HCT116 (cell line): ENCODE measurements at regions not wholly inside any gene's neighbourhood (a gene's known extent, or its start where the extent isn't known, plus 50 kb on each side); places are given as distances from the start of the nearest gene placed in this dataset.

ENCODE experiments used
- ATAC-seq: fragments of 200-7000 bp; cut with Tn5 transposase; 2 replicates; pipeline ENCODE4 v1.9.1; 2020; ENCODE audit warnings: mild to moderate bottlenecking, moderate library complexity
- BruUV-seq: library from RNA; stranded (reverse); fragments of 400-500 nt; replicated peaks from 2 replicates; lab custom pipeline; 2021; lab: Mats Ljungman, UMichigan
- CTCF ChIA-PET: fragments of 300-600 bp; sonication (Branson Sonifier 250); formaldehyde crosslinking; loops from one replicate; lab custom pipeline; 2021; ENCODE audit warnings: antibody characterized with exemption; lab: Charles Lee
- POLR2A ChIA-PET: fragments of 300-600, 350-600 bp; sonication (Branson Sonifier 250); formaldehyde crosslinking; loops from one replicate; lab custom pipeline; 2021; ENCODE audit warnings: antibody characterized with exemption; lab: Charles Lee
- RAD21 ChIA-PET, 2 experiments: fragments of 300-600 bp; sonication (Branson Sonifier 250); formaldehyde crosslinking; loops; one replicate each; lab custom pipeline; 2023; ENCODE audit warnings: low total read pairs in 2 of 2; ENCODE audit not compliant: uncharacterized antibody in 2 of 2, unreplicated experiment in 2 of 2, low non-redundant PET in 1 of 2; lab: Charles Lee
- DNase-seq: peaks from one replicate; pipeline ENCODE4 v3.0.0-alpha.2; 2010; ENCODE audit warnings: low read depth, low spot score
- H2AFZ ChIP-seq: fragments of 200-600 bp; shearing (Covaris generic), sonication (generic); 2 replicates; pipeline ENCODE4 v1.6.1; 2017; ENCODE audit warnings: low read depth, mixed run types, mixed read lengths, antibody characterized with exemption, low read length; ENCODE audit not compliant: poor library complexity, severe bottlenecking
- H3K27ac ChIP-seq: 2 replicates; pipeline ENCODE4 v1.5.1; 2012; ENCODE audit warnings: low read depth, low read length
- H3K27me3 ChIP-seq: fragments of 200-600 bp; sonication (generic); 2 replicates; pipeline ENCODE4 v1.6.1; 2016; ENCODE audit warnings: mixed run types, low read length, mixed read lengths; ENCODE audit not compliant: insufficient read depth
- H3K36me3 ChIP-seq, 2 experiments: fragments of 200-500 bp in 1 of 2; fragments of 200-600 bp in 1 of 2; sonication (Bioruptor generic) in 1 of 2; sonication (generic) in 1 of 2; 2 replicates each; pipeline versions ENCODE4 v1.5.1 to v1.6.1; 2014 to 2016; ENCODE audit warnings: low read length in 2 of 2, inconsistent platforms in 1 of 2, mixed read lengths in 1 of 2, mixed run types in 1 of 2; ENCODE audit not compliant: insufficient read depth in 2 of 2, control insufficient read depth in 1 of 2
- H3K4me1 ChIP-seq, 2 experiments: fragments of 200-600 bp in 1 of 2; sonication (generic) in 1 of 2; 2 replicates each; pipeline versions ENCODE4 v1.5.1 to v1.6.1; 2012 to 2017; ENCODE audit warnings: low read length in 2 of 2, inconsistent platforms in 1 of 2, mild to moderate bottlenecking in 1 of 2, mixed read lengths in 1 of 2, mixed run types in 1 of 2, moderate library complexity in 1 of 2; ENCODE audit not compliant: insufficient read depth in 2 of 2, control insufficient read depth in 1 of 2
- H3K4me2 ChIP-seq: fragments of 200-600 bp; sonication (generic); 2 replicates; pipeline ENCODE4 v1.6.1; 2017; ENCODE audit warnings: mixed run types, low read length, mixed read lengths
- H3K4me3 ChIP-seq, 2 experiments: fragments of 200-600 bp in 1 of 2; sonication (generic) in 1 of 2; replicated peaks in 1 of 2; 2 replicates each; pipeline ENCODE4 v1.5.1; 2011 to 2016; ENCODE audit warnings: low read length in 2 of 2, control low read depth in 1 of 2, low read depth in 1 of 2, mild to moderate bottlenecking in 1 of 2, mixed read lengths in 1 of 2, mixed run types in 1 of 2
- H3K79me2 ChIP-seq: fragments of 200-600 bp; sonication (generic); 2 replicates; pipeline ENCODE4 v1.6.1; 2017; ENCODE audit warnings: mild to moderate bottlenecking, mixed run types, low read length, moderate library complexity, mixed read lengths; ENCODE audit not compliant: insufficient read depth
- H3K9ac ChIP-seq: fragments of 200-600 bp; sonication (generic); 2 replicates; pipeline ENCODE4 v1.6.1; 2016; ENCODE audit warnings: low read length, mixed read lengths
- H3K9me2 ChIP-seq: fragments of 200-600 bp; sonication (generic), shearing (Covaris generic); 2 replicates; pipeline ENCODE4 v1.6.1; 2017; ENCODE audit warnings: mixed run types, mild to moderate bottlenecking, moderate library complexity; ENCODE audit not compliant: insufficient read depth
- H3K9me3 ChIP-seq, 2 experiments: fragments of 200-500 bp in 1 of 2; fragments of 200-600 bp in 1 of 2; sonication (Bioruptor generic) in 1 of 2; sonication (generic) in 1 of 2; 2 replicates each; pipeline ENCODE4 v1.6.1; 2014 to 2017; ENCODE audit warnings: low read length in 2 of 2, mixed read lengths in 2 of 2, inconsistent platforms in 1 of 2, low read depth in 1 of 2, mild to moderate bottlenecking in 1 of 2, mixed run types in 1 of 2, moderate library complexity in 1 of 2; ENCODE audit not compliant: control insufficient read depth in 1 of 2, insufficient read depth in 1 of 2
- H4K20me1 ChIP-seq: fragments of 200-600 bp; sonication (generic), shearing (Covaris generic); 2 replicates; pipeline ENCODE4 v1.6.1; 2017; ENCODE audit warnings: mixed run types, mild to moderate bottlenecking, moderate library complexity; ENCODE audit not compliant: insufficient read depth
- CBX3 ChIP-seq: IDR thresholded peaks from 2 replicates; pipeline ENCODE4 v1.6.1; 2012; ENCODE audit warnings: low read depth
- EGR1 ChIP-seq: IDR thresholded peaks from 2 replicates; pipeline ENCODE4 v1.6.1; 2012; ENCODE audit warnings: low read depth
- EZH2 ChIP-seq: fragments of 200-600 bp; sonication (generic); IDR thresholded peaks from 2 replicates; pipeline ENCODE4 v1.6.1; 2017; ENCODE audit warnings: antibody characterized with exemption, mixed run types
- EZH2phosphoT487 ChIP-seq: fragments of 200-600 bp; IDR thresholded peaks from 2 replicates; pipeline ENCODE4 v1.6.1; 2018; ENCODE audit warnings: antibody characterized with exemption, borderline replicate concordance
- POLR2A ChIP-seq: IDR thresholded peaks from 2 replicates; pipeline ENCODE4 v1.7.0; 2011; ENCODE audit warnings: borderline replicate concordance; ENCODE audit not compliant: insufficient read depth, insufficient read length; ENCODE audit errors: extremely low read depth
- POLR2AphosphoS5 ChIP-seq: IDR thresholded peaks from 2 replicates; pipeline ENCODE4 v1.6.1; 2011; ENCODE audit warnings: mild to moderate bottlenecking, low read depth, low read length, moderate library complexity
- REST ChIP-seq: IDR thresholded peaks from 2 replicates; pipeline ENCODE4 v1.6.1; 2012; ENCODE audit warnings: low read depth
- SP1 ChIP-seq: IDR thresholded peaks from 2 replicates; pipeline ENCODE4 v1.6.1; 2012; ENCODE audit warnings: low read depth
- SRF ChIP-seq: IDR thresholded peaks from 2 replicates; pipeline ENCODE4 v1.6.1; 2012; ENCODE audit warnings: low read depth
- YY1 ChIP-seq: IDR thresholded peaks from 2 replicates; pipeline ENCODE4 v1.6.1; 2011; ENCODE audit warnings: low read length, low read depth, moderate library complexity, mild to moderate bottlenecking; ENCODE audit not compliant: insufficient replicate concordance; ENCODE audit errors: extremely low read depth
- intact Hi-C: fragments of 100-400 bp; cut with micrococcal nuclease; formaldehyde crosslinking; loops from 2 replicates; pipeline ENCODE4 v1.10.0; 2022

- H3K9me3 ChIP-seq: no peaks in the 10 kb centered on the region
Measured at GRCh38 chr6:4394786-4395185, 259.4 kb upstream of the ECI2 start.

More at GRCh38 chr6:4394786-4395185, 259.4 kb upstream of the ECI2 start:
- CTCF ChIA-PET: no interaction called here
- TF ChIP-seq SP1: no peak
- no peak for TF ChIP-seq CBX3
- TF ChIP-seq EGR1: no peak
- TF ChIP-seq SRF: no peak
- TF ChIP-seq YY1: no peak
- TF ChIP-seq POLR2AphosphoS5: no peak
- TF ChIP-seq POLR2A: no peak
- TF ChIP-seq REST: no peak
- TF ChIP-seq EZH2phosphoT487: no peak
- no peak for TF ChIP-seq EZH2
- TF ChIP-seq, all 23 proteins: peak for 0
- intact Hi-C loops: no loop called here
- Histone ChIP-seq H3K9me2 (no peaks in the 10 kb centered on the region), H3K27ac (no peak overlapping the region), H4K20me1 (no peaks in the 10 kb centered on the region), H3K36me3 (no peaks in the 10 kb centered on the region), H2AFZ (peak overlapping the region; percentile 37), H3K9ac (no peak overlapping the region), H3K27me3 (no peaks in the 10 kb centered on the region), H3K79me2 (no peaks in the 10 kb centered on the region), H3K4me2 (peak overlapping the region; percentile 18; the same call in 1 of the 2 replicates), H3K4me1 (peaks cover 0 to 7% of the 10 kb centered on the region in 2 experiments; a peak in 1 of 4 replicates), H3K4me3 (no peak overlapping the region)
- ChIA-PET RAD21 (no interaction called here), POLR2A (no interaction called here)
- ATAC-seq: no peak
- no peak for DNase-seq
- no TSS peak for BruUV-seq
